ENCODE measurements at regions not wholly inside any gene's neighbourhood (a gene's known extent, or its start where the extent isn't known, plus 50 kb on each side); places are given as distances from the start of the nearest gene placed in this dataset.

DNA sequence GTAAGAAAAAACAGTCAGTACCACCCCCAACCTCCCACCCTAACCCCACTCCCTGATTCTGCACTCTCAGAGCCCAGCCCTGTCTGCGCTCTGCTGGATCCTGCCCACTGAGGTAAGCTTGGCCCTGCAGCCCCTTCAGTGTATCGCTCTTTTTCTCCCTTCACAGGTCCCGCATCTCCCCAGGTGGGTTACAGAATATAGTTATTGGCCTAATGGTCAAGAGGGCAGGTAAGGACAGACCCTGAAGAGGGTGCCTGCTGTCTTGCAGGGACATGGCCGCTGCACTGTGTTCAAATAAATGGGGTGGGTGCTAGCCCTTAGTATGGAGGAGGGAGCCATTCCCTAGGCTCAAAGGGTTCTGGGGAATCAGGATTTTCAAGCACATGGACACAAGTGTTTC, 135.7 kb downstream of the ADSS2 start:
- intact Hi-C loops (cut with micrococcal nuclease), result loop anchor here (5.0 kb wide), 2 partner anchors 656 to 809 kb away; no protein-coding TSS in a partner anchor
- Histone ChIP-seq H3K27me3 (ENCODE audit: control insufficient read depth, insufficient read depth, low read length) (no peaks in the 10 kb centered on the region), H3K27ac (ENCODE audit: low read length) (no peak overlapping the region), H3K36me3 (ENCODE audit: control insufficient read depth, insufficient read depth, low read length) (peaks cover 5% of the 10 kb centered on the region), H3K4me1 (ENCODE audit: control insufficient read depth, insufficient read depth, low read length) (peaks cover 60% of the 10 kb centered on the region), H3K4me3 (ENCODE audit: low read length) (no peak overlapping the region), H3K9me3 (ENCODE audit: control insufficient read depth, insufficient read depth, low read length) (no peaks in the 10 kb centered on the region)
- ATAC-seq (no peak), DNase-seq (no peak)
- peak overlapping the region; percentile 77 to 88 for H3K27ac Mint-ChIP-seq
- H3K4me1 Mint-ChIP-seq, result peaks cover 64 to 74% of the 10 kb centered on the region in 2 donors
- no peak overlapping the region for H3K4me3 Mint-ChIP-seq
- no peaks in the 10 kb centered on the region for H3K9me3 Mint-ChIP-seq
- TF ChIP-seq, protein P1, sequence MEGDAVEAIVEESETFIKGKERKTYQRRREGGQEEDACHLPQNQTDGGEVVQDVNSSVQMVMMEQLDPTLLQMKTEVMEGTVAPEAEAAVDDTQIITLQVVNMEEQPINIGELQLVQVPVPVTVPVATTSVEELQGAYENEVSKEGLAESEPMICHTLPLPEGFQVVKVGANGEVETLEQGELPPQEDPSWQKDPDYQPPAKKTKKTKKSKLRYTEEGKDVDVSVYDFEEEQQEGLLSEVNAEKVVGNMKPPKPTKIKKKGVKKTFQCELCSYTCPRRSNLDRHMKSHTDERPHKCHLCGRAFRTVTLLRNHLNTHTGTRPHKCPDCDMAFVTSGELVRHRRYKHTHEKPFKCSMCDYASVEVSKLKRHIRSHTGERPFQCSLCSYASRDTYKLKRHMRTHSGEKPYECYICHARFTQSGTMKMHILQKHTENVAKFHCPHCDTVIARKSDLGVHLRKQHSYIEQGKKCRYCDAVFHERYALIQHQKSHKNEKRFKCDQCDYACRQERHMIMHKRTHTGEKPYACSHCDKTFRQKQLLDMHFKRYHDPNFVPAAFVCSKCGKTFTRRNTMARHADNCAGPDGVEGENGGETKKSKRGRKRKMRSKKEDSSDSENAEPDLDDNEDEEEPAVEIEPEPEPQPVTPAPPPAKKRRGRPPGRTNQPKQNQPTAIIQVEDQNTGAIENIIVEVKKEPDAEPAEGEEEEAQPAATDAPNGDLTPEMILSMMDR (IDR thresholded peaks at IDR 0.05), result no peak
- H3K36me3 Mint-ChIP-seq, result no peaks in the 10 kb centered on the region
- H3K27me3 Mint-ChIP-seq (ENCODE audit: low read depth in 2 of 2), result no peaks in the 10 kb centered on the region
- 100% methylated on average over 4 of the region's 4 CpGs for WGBS (ENCODE audit: insufficient coverage)

DNA sequence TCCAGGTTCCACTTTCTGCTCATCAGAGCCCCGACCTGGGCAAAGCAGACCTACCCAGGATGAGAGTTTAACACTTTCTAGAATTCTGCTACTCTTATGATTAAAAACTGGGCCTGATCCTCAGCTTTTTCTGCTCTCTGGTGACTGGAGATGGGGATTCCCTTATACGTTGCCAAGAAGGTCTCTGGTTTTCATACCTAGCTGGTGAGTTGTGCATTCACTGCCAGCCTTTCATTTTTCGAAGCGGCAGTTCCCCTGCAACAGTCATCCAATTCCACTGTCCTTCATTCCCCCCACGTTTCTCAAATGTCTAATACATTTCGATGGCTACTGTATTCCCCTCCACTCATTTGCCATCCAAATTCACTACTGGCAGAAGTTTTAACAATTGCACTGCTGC, 135.3 kb downstream of the ADSS2 start:
- Mint-ChIP-seq H3K27me3 (ENCODE audit: low read depth in 2 of 2) (no peaks in the 10 kb centered on the region), H3K4me3 (no peak overlapping the region), H3K27ac (peak overlapping the region; percentile 77 to 88), H3K9me3 (no peaks in the 10 kb centered on the region), H3K36me3 (no peaks in the 10 kb centered on the region), H3K4me1 (peaks cover 60 to 71% of the 10 kb centered on the region in 2 donors)
- ATAC-seq (no peak), DNase-seq (no peak)
- Histone ChIP-seq H3K27me3 (ENCODE audit: control insufficient read depth, insufficient read depth, low read length) (no peaks in the 10 kb centered on the region), H3K4me1 (ENCODE audit: control insufficient read depth, insufficient read depth, low read length) (peaks cover 64% of the 10 kb centered on the region), H3K36me3 (ENCODE audit: control insufficient read depth, insufficient read depth, low read length) (peaks cover 5% of the 10 kb centered on the region), H3K27ac (ENCODE audit: low read length) (peak overlapping the region; percentile 46), H3K4me3 (ENCODE audit: low read length) (no peak overlapping the region), H3K9me3 (ENCODE audit: control insufficient read depth, insufficient read depth, low read length) (no peaks in the 10 kb centered on the region)
- intact Hi-C loops (cut with micrococcal nuclease), result loop anchor here (5.0 kb wide), 2 partner anchors 656 to 809 kb away; no protein-coding TSS in a partner anchor
- WGBS (ENCODE audit: insufficient coverage), result 95% methylated on average over 6 of the region's 6 CpGs
- TF ChIP-seq, protein P1 (IDR thresholded peaks at IDR 0.05), result no peak

DNA sequence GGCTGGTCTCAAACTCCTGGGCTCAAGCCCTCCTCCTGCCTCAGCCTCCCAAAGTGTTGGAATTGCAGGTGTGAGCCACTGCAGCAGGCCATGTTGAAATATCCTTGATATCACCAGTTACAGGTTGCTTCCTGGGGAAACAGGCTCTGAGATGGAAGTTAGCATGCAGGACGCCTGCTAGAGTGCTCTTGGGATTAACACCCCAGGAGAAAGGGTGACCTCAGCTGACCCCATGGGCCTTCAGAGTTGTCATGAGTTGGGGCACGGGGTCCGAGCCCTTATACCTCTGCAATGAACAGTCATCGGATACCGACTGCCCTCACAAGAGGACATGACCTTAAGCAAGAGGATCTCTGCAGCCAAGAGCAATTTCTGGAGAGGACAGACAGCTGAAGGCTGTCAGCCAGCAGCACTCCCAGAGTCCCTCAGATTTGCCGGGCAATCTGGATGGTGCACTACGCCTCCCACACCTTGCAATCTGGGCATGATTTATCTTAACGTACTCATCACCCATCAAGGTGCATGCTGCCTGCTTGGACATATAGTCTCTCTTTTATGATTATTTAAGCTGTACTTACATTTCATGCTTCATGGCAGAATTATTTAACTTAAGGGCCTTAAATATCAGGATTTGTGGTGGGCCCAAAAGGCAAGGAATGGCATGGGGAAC, 134.6 kb downstream of the ADSS2 start:
- Mint-ChIP-seq H3K9me3 (no peaks in the 10 kb centered on the region), H3K27me3 (ENCODE audit: low read depth in 2 of 2) (no peaks in the 10 kb centered on the region), H3K27ac (peak overlapping the region; percentile 77 to 88), H3K36me3 (no peaks in the 10 kb centered on the region), H3K4me3 (peak overlapping the region; percentile 75), H3K4me1 (peaks cover 67 to 76% of the 10 kb centered on the region in 2 donors)
- H3K27ac ChIP-seq (ENCODE audit: low read length), result peak overlapping the region; percentile 46
- intact Hi-C loops (cut with micrococcal nuclease), result loop anchor here (5.0 kb wide), 2 partner anchors 655 to 810 kb away; no protein-coding TSS in a partner anchor
- ATAC-seq (no peak), DNase-seq (no peak)
- TF ChIP-seq, protein P1 (IDR thresholded peaks at IDR 0.05), result no peak
- 85% methylated on average over 8 of the region's 8 CpGs for WGBS (ENCODE audit: insufficient coverage)
- H3K9me3 ChIP-seq (ENCODE audit: control insufficient read depth, insufficient read depth, low read length), result no peaks in the 10 kb centered on the region
- no peaks in the 10 kb centered on the region for H3K27me3 ChIP-seq (ENCODE audit: control insufficient read depth, insufficient read depth, low read length)
- H3K4me1 ChIP-seq (ENCODE audit: control insufficient read depth, insufficient read depth, low read length), result peaks cover 71% of the 10 kb centered on the region
- no peak overlapping the region for H3K4me3 ChIP-seq (ENCODE audit: low read length)
- H3K36me3 ChIP-seq (ENCODE audit: control insufficient read depth, insufficient read depth, low read length), result no peaks in the 10 kb centered on the region

Data from natural killer cell (primary cell).